Right ventricle myocardium superior (tissue), 1 donor: ENCODE measurements at regions not wholly inside any gene's neighbourhood (a gene's known extent, or its start where the extent isn't known, plus 50 kb on each side); places are given as distances from the start of the nearest gene placed in this dataset.

ENCODE experiments used
- ATAC-seq: fragments of 200-7000 bp; cut with Tn5 transposase; one replicate; pipeline ENCODE4 v1.9.1; 2020; ENCODE audit warnings: mild to moderate bottlenecking; ENCODE audit not compliant: poor library complexity
- DNase-seq: peaks from one replicate; pipeline ENCODE4 v3.0.0-alpha.2; 2020
- intact Hi-C: fragments of 100-400 bp; cut with DNase I; formaldehyde crosslinking; loops from one replicate; pipeline ENCODE4 v1.11.2; 2022
- donor health status: DM: no; HTN: yes; CAD: no; lungs with severe emphysema.

- DNase-seq, result no peak
- intact Hi-C loops, result no loop called here
- no peak for ATAC-seq
Observed at GRCh38 chr2:48856144-48856543, 100.6 kb upstream of the LHCGR start.

- DNase-seq (no peak), ATAC-seq (no peak)
- intact Hi-C loops, result no loop called here
Observed at GRCh38 chr2:48855142-48855541, 99.6 kb upstream of the LHCGR start.

- ATAC-seq, result no peak
- intact Hi-C loops, result no loop called here
- DNase-seq, result no peak
Observed at GRCh38 chr2:48854681-48855080, 99.2 kb upstream of the LHCGR start.

- intact Hi-C loops, result no loop called here
- DNase-seq, result no peak
- no peak for ATAC-seq
Observed at GRCh38 chr2:48852938-48853337, 97.4 kb upstream of the LHCGR start.

- intact Hi-C loops, result no loop called here
- ATAC-seq (no peak), DNase-seq (no peak)
Observed at GRCh38 chr2:48851161-48851560, 95.6 kb upstream of the LHCGR start.

- intact Hi-C loops, result no loop called here
- ATAC-seq, result no peak
Observed at GRCh38 chr2:48849770-48850169, 94.2 kb upstream of the LHCGR start.

GRCh38 chr2:48845684-48846083, 90.2 kb upstream of the LHCGR start:
- ATAC-seq (no peak), DNase-seq (no peak)
- intact Hi-C loops, result no loop called here

More at GRCh38 chr2:48849770-48850169, 94.2 kb upstream of the LHCGR start:
- DNase-seq, result no peak

GRCh38 chr2:48844417-48845155, 89.1 kb upstream of the LHCGR start:
- DNase-seq, result no peak
- intact Hi-C loops, result no loop called here
- no peak for ATAC-seq

- no peak for ATAC-seq
- no peak for DNase-seq
- intact Hi-C loops, result no loop called here
Observed at GRCh38 chr2:48841126-48841525, 85.6 kb upstream of the LHCGR start.

GRCh38 chr2:48838029-48838428, 82.5 kb upstream of the LHCGR start:
- DNase-seq, result no peak
- intact Hi-C loops, result no loop called here

GRCh38 chr2:48829569-48829968, 74.0 kb upstream of the LHCGR start:
- intact Hi-C loops, result no loop called here
- ATAC-seq, result no peak
- DNase-seq, result no peak

More at GRCh38 chr2:48838029-48838428, 82.5 kb upstream of the LHCGR start:
- ATAC-seq, result no peak

GRCh38 chr2:48829036-48829435, 73.5 kb upstream of the LHCGR start:
- ATAC-seq, result no peak

GRCh38 chr2:48826986-48827385, 71.5 kb upstream of the LHCGR start:
- intact Hi-C loops, result no loop called here
- DNase-seq (no peak), ATAC-seq (no peak)

More at GRCh38 chr2:48829036-48829435, 73.5 kb upstream of the LHCGR start:
- intact Hi-C loops, result no loop called here
- DNase-seq, result no peak

GRCh38 chr2:48824116-48824515, 68.6 kb upstream of the LHCGR start:
- DNase-seq (no peak), ATAC-seq (no peak)
- intact Hi-C loops, result no loop called here

- intact Hi-C loops, result no loop called here
- ATAC-seq (no peak), DNase-seq (no peak)
Observed at GRCh38 chr2:48819206-48819735, 63.7 kb upstream of the LHCGR start.

GRCh38 chr2:48817355-48817754, 61.8 kb upstream of the LHCGR start:
- ATAC-seq, result no peak
- intact Hi-C loops, result no loop called here
- DNase-seq, result no peak

- DNase-seq (no peak), ATAC-seq (no peak)
- intact Hi-C loops, result no loop called here
Observed at GRCh38 chr2:48812416-48812815, 56.9 kb upstream of the LHCGR start.

- ATAC-seq, result no peak
- intact Hi-C loops, result no loop called here
- DNase-seq, result no peak
Observed at GRCh38 chr2:48808311-48808710, 52.8 kb upstream of the LHCGR start.
